SU-DHL-6 (cell line): ENCODE measurements at regions not wholly inside any gene's neighbourhood (a gene's known extent, or its start where the extent isn't known, plus 50 kb on each side); places are given as distances from the start of the nearest gene placed in this dataset.

Experiments
- CTCF ChIP-seq: fragments of 200-600 bp; sonication (generic); IDR thresholded peaks from one replicate; pipeline ENCODE4 v1.5.1; 2017; ENCODE audit warnings: antibody characterized with exemption, mild to moderate bottlenecking, low read length, moderate library complexity; ENCODE audit not compliant: insufficient read depth, poor library complexity, severe bottlenecking
- EZH2phosphoT487 ChIP-seq: fragments of 200-600 bp; sonication (generic), shearing (Covaris generic); conservative IDR thresholded peaks from 2 replicates; pipeline ENCODE4 v1.6.1; 2018; ENCODE audit warnings: mild to moderate bottlenecking, antibody characterized with exemption, low read length, moderate library complexity, mixed read lengths

- TF ChIP-seq CTCF (no peak), EZH2phosphoT487 (no peak)
Observed at GRCh38 chr10:123385508-123386080, 231.4 kb downstream of the BUB3 start.
